Mammary epithelial cell (primary cell): ENCODE measurements at regions not wholly inside any gene's neighbourhood (a gene's known extent, or its start where the extent isn't known, plus 50 kb on each side); places are given as distances from the start of the nearest gene placed in this dataset.

ENCODE experiments used
- EZH2 ChIP-seq: IDR thresholded peaks from 2 replicates; pipeline ENCODE4 v1.6.1; 2012; ENCODE audit warnings: low read length, inconsistent platforms, borderline replicate concordance
- TF ChIP-seq, protein P1 (sequence below), 2 donors: IDR thresholded peaks in 1 of 2; conservative IDR thresholded peaks in 1 of 2; 2 replicates each; pipeline ENCODE4 v1.5.1; 2011 to 2012; ENCODE audit warnings: inconsistent platforms in 2 of 2, low read length in 2 of 2, mild to moderate bottlenecking in 2 of 2, control low read depth in 1 of 2, low read depth in 1 of 2; ENCODE audit not compliant: insufficient read depth in 1 of 2; ENCODE audit errors: extremely low read depth in 1 of 2

DNA sequence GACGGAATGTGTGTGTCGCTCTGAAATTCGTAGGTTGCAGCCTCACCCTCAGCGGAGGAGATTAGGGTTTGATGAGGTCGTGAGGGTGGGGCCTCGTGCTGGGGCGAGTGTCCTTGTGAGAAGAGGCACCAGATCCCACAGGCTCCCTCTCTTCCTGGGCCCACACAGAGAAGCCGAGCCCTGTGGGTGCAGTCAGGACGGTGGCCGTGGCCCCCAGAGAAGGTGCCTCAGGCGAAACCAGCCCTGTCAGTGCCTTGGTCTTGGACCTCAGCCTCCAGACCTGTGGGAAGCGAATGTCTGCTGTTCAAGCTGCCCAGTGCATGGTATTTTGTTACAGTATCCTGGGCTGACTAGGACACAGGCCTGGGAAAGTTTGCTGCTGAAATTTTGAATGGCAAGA, 108.0 kb upstream of the ALKAL2 start:
- TF ChIP-seq, protein P1, sequence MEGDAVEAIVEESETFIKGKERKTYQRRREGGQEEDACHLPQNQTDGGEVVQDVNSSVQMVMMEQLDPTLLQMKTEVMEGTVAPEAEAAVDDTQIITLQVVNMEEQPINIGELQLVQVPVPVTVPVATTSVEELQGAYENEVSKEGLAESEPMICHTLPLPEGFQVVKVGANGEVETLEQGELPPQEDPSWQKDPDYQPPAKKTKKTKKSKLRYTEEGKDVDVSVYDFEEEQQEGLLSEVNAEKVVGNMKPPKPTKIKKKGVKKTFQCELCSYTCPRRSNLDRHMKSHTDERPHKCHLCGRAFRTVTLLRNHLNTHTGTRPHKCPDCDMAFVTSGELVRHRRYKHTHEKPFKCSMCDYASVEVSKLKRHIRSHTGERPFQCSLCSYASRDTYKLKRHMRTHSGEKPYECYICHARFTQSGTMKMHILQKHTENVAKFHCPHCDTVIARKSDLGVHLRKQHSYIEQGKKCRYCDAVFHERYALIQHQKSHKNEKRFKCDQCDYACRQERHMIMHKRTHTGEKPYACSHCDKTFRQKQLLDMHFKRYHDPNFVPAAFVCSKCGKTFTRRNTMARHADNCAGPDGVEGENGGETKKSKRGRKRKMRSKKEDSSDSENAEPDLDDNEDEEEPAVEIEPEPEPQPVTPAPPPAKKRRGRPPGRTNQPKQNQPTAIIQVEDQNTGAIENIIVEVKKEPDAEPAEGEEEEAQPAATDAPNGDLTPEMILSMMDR (conservative IDR thresholded peaks at IDR 0.05 in 1 of 2, IDR thresholded peaks at IDR 0.05 in 1 of 2; ENCODE audit: extremely low read depth in 1 of 2, insufficient read depth in 1 of 2, low read depth in 1 of 2, low read length in 2 of 2): no peak
- no peak for TF ChIP-seq EZH2
